Activated CD8-positive, alpha-beta memory T cell treated with anti-CD3 and anti-CD28 coated beads for 48 hours (primary cell): ENCODE measurements at regions not wholly inside any gene's neighbourhood (a gene's known extent, or its start where the extent isn't known, plus 50 kb on each side); places are given as distances from the start of the nearest gene placed in this dataset.

Source experiments
- DNase-seq, 3 experiments: peaks; one replicate each; pipeline ENCODE4 v3.0.0-alpha.2; 2020; ENCODE audit warnings: low read depth in 2 of 3, low spot score in 2 of 3

DNA sequence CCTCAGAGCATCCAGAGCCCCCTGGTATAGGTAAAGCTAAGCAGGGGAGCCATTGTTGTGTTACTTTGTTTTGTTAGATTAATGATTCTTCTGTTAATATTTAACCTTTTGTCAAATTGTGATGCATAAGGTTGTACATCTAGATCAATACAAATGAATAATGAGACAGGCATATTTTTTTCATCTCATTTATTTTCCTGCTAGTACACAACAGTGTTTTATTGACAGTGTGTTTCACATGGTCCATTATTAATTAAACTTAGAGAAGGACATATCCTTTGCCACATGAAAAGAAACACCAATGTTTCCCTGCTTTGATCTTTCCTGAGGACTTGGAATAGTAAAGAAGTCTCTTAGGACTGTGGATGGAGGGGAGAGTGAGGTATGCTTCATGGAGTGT is 543.6 kb upstream of the CFAP20DC start:
- DNase-seq, result no peak

DNA sequence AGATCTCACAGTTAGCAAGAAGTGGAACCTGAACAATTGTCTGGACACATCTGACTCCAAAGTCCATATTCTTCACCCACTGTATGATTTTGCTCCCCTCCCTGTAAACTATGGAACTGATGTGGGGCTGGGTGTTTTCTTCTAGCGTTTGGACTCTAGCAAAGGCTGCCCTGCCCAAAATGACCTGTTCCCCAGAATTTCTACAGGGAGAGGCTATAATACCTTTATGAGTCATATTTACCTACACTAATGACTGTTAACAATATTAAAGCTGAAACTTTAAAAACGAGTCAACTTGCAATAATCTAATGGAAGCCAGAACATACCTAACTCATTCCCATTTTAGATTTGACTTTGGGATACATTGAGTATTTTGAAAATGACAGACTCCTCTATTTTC is 531.2 kb upstream of the CFAP20DC start:
- DNase-seq, result no peak

DNA sequence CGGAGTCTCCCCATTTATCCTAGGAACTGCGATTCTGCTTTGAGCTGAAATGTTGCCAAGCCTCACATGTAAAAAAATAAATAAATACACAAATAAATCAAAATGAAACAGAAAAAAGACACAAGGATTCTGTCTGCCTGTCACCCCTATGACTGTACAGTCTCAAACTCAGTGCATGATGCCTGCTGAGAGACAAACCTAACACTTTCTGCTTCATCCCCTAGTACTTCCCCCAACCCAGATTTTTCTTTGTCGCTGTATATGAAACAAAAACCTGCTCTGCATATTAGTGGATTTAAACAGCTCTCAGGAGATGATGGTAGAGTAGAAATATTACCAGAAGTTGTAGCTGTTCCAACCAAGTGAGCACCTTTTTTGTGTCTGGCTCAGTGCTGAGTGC is 530.7 kb upstream of the CFAP20DC start:
- DNase-seq, result no peak

DNA sequence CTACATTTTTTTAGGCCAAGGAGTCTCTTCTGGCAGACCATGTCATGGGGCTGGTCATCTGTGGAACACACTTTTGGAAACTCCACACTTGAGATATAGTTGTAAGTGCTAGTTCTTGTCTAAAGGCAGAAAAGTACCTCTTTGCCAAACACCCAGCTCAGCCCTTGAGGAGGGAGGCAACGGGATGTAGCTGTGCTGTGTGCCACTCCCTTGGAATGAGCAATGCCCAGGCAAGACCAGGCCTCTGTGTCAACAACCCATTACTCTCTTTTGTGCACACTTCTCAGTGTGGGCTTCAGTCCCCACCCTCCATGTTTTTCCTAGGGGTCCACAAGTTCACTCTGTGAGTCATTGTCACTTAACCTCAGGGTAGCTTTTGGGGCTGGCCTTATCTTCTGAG is 528.3 kb upstream of the CFAP20DC start:
- DNase-seq, result no peak

- DNase-seq, result no peak
These were observed 526.8 kb upstream of the CFAP20DC start for GRCh38 chr3:59576606-59577005.

DNA sequence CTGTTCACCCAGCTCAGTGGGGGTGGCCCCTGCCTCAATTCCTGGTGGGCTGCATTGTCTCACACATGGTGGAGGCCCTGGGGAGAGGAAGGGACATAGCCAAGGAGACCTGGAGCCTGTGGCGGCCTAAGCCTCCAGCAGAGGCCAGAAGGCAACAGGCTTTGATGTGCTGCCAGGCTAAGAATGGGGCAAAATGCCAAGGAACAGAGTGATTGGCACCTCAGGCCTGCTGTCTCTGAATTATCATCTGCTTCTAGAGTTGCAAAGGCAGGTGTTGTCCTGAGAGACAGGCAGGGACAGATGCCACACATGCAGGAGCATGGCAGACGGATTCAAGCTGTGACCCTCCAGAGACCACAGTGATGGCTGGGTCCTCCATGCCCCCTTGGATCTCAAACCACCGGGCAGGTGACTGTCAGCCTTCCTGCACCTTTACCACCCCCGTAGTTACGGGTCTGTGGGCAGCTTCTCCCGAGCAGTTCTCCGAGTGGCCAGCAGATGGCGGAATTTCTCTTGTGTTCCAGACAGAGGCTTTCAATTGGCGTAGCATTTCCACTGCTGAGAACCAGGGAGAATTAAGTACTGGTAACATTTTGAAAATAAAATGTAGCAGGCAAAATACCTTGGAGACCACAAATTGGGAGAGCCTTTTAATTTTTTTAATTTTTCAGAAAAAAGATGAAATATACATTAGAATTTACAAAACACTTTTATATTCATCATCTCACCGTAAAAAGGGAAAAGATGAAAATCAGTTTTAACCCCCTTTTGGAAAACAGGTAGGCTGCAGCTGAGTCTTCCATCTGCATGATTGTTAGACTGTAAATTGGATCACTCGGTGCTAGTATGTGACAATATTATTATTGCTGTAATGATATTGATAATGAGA is 525.5 kb upstream of the CFAP20DC start:
- peak; percentile 38 to 91 (median 89) for DNase-seq

- no peak for DNase-seq
These were observed 524.1 kb upstream of the CFAP20DC start for GRCh38 chr3:59573911-59574310.

- DNase-seq, result no peak
These were observed 522.3 kb upstream of the CFAP20DC start for GRCh38 chr3:59572106-59572505.

- no peak for DNase-seq
These were observed 521.0 kb upstream of the CFAP20DC start for GRCh38 chr3:59570806-59571205.

GRCh38 chr3:59567661-59568060 is 517.8 kb upstream of the CFAP20DC start:
- DNase-seq, result no peak

DNA sequence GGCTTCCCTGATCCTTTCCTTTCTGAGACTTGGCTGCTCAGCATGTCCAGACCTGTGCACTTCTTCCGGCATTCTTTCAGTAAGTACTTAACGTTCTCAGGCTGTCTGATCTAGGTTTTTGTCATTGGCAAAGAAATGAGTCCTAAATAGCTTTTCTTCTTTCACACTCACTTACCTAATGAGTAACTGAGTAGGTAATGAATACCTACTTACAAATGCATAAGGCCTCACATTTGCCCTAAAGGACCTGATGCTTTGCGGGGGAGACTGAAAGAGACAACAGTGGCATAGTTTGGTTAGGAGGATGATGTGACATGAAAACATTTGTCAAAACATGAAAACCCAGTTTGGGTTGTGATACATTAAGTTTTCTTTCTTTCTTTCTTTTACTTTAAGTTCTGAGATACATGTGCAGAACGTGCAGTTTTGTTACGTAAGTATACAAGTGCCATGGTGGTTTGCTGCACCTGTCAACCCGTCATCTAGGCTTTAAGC is 516.7 kb upstream of the CFAP20DC start:
- DNase-seq, result no peak

DNA sequence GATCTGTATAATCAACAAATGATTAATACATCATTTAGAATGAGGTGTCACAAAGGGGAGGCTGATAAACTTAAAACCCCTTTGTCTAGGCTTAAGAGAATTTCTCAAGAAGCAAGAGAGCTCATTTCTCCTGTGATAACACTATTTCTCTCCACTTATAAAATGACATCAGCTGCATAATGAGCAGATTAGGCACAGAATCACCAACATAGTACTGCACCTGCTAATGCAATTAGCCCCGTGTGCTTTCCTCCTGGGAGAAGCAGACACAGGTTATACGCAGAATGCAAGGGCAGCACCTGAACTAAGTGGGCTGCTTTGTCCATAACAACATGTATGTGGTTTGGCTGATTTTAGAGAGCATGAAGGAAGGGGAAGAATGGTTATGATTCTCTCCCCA is 515.3 kb upstream of the CFAP20DC start:
- DNase-seq, result no peak

- no peak for DNase-seq
These were observed 514.1 kb upstream of the CFAP20DC start for GRCh38 chr3:59563966-59564365.

DNA sequence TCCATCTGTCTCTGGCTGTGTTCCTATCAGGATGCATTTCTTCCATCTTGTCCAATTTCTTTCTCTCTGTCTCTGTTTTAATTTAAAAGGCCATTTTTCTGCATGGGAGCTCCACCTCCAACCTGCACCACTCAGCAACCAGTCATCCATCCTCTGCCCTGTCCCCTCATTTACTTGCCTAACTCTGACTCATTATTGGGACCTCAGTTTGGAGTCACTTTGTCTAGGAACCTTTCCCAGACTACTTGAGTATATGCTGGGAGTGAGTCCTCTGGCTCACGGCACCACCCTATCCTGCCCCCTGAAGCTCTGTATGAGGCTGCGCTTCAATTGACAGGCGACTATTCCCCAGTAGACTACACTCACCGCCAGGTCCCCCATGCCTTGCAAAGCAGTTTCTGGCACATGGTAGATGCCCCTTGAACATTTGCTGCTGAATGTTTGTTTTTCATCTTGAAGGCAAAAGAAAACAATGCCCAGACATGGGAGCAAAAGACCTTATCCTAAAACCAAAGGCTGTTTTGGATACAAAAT is 513.3 kb upstream of the CFAP20DC start:
- no peak for DNase-seq

GRCh38 chr3:59559721-59560435 is 510.1 kb upstream of the CFAP20DC start:
- no peak for DNase-seq

GRCh38 chr3:59558906-59559720 is 509.3 kb upstream of the CFAP20DC start:
- DNase-seq, result no peak

- DNase-seq, result no peak
These were observed 505.9 kb upstream of the CFAP20DC start for GRCh38 chr3:59555593-59556315.

DNA sequence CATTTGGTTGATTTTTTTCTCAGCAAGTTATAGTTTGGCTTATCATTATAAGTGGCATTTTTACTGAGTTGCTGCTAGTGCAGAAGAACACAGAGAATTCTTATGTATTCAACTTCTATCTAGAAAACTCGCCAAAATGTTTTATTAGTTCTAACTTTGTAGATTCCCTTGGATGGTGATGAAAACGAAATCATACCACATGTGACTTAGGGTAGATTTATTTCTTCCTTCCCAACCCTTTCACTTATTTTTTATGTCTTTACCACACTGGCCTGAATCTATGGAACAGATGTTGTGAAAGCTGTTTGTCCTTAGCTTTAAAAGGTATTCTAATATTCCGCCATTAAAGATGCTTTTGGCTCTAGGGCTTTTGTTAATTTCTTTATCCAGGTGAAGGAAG is 503.3 kb upstream of the CFAP20DC start:
- DNase-seq, result no peak

GRCh38 chr3:59551834-59552233 is 502.0 kb upstream of the CFAP20DC start:
- no peak for DNase-seq

DNA sequence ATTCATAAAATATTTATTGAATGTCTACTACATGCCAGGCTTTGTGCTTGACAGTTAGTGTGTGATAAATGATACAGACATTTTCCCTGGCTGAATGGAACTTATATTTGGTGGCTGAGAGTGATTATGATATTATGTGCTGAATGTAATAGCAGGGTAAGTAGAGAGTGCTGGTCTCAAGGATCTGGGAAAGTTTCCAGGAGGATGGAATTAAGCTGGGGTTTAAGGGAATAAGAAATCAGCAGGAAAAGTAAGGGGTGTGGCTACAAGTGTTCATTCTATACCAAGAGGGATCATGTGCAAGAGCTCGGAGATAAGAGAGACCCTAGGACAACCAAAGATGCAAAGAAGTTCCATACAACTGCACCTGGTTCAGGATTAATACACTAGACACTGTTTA is 500.1 kb upstream of the CFAP20DC start:
- DNase-seq, result no peak

- DNase-seq, result no peak
These were observed 498.0 kb upstream of the CFAP20DC start for GRCh38 chr3:59547874-59548273.
